GM20000 (cell line): ENCODE measurements at regions not wholly inside any gene's neighbourhood (a gene's known extent, or its start where the extent isn't known, plus 50 kb on each side); places are given as distances from the start of the nearest gene placed in this dataset.
"Not testable (repeated sequence)": the region's sequence is repeated elsewhere in the genome, so short reads cannot be mapped to it uniquely, and the experiment has no call there.

ENCODE experiments used
- DNase-seq: peaks from one replicate; pipeline ENCODE4 v3.0.0; 2012; ENCODE audit warnings: low spot score
- TF ChIP-seq, protein P1 (sequence below): IDR thresholded peaks from 2 replicates; pipeline ENCODE4 v1.5.1; 2012; ENCODE audit warnings: mild to moderate bottlenecking, control low read depth; ENCODE audit errors: extremely low read depth, missing control alignments

- TF ChIP-seq, protein P1, sequence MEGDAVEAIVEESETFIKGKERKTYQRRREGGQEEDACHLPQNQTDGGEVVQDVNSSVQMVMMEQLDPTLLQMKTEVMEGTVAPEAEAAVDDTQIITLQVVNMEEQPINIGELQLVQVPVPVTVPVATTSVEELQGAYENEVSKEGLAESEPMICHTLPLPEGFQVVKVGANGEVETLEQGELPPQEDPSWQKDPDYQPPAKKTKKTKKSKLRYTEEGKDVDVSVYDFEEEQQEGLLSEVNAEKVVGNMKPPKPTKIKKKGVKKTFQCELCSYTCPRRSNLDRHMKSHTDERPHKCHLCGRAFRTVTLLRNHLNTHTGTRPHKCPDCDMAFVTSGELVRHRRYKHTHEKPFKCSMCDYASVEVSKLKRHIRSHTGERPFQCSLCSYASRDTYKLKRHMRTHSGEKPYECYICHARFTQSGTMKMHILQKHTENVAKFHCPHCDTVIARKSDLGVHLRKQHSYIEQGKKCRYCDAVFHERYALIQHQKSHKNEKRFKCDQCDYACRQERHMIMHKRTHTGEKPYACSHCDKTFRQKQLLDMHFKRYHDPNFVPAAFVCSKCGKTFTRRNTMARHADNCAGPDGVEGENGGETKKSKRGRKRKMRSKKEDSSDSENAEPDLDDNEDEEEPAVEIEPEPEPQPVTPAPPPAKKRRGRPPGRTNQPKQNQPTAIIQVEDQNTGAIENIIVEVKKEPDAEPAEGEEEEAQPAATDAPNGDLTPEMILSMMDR = no peak
Observed at GRCh38 chr14:82661258-82661657, 1127.6 kb upstream of the SEL1L start.

DNA sequence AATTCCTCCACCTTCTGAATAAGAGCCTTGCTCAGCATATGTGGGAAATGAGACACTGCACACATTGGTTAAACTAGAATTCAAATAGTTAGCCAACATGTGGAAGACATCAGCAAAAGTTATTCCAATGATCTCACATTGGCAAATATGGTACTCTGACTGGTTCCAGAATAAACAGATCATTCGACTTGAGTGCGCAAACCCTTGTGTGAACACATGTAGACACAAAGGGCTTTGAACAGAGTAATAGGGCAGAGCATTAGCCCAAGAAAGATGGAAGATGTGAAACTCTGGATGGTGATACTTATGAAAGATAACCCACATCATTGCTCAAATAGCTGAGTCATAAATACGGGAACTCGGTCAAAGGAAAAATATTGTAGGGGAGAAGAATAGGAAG, 1133.4 kb upstream of the SEL1L start:
- TF ChIP-seq, protein P1 = no peak

More at GRCh38 chr14:82661258-82661657, 1127.6 kb upstream of the SEL1L start:
- no peak for DNase-seq

DNA sequence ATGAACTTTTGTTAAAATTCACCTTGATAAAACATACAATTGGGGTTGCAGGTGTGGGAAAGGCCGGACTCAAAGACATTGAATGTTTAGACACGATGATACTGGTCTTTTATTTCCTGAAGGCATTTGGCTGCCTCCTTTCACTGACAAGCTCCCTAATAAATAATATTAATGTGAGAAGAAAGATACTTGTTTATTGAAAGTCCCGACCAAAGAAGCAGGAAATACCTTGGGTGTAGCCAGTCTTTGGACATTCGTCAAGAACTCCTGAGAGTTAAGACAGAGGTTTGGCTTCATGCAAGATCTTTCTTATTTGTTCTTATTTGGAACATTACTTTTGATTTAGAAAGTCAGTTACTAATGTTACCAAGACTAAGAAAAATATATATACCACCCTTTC, 1133.8 kb upstream of the SEL1L start:
- TF ChIP-seq, protein P1 = no peak
- no peak for DNase-seq

More for the DNA sequence above, 1133.4 kb upstream of the SEL1L start:
- no peak for DNase-seq

GRCh38 chr14:82676403-82676802, 1142.8 kb upstream of the SEL1L start:
- TF ChIP-seq, protein P1 = no peak
- no peak for DNase-seq

- TF ChIP-seq, protein P1 = no peak
- DNase-seq = no peak
Observed at GRCh38 chr14:82689948-82690347, 1156.3 kb upstream of the SEL1L start.

DNA sequence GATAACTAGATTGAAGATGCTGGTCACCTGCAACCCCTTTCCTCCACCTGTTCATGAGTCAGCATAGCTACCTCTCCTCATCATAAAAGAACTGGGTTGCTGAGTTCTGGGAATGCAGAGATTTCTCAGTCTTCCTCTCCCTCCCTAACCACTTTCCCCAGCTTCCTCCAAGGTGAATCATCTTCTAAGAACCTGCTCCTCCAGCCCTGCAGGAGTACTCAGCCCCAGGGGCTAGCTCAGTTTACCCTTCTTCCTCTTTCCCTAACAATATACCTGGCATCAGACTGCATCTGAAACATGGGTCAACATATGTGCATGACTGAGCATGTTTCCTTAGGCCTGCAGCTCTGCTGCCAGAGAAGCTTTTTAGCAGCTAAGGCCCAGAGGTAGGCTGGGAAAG, 1157.5 kb upstream of the SEL1L start:
- not testable (repeated sequence) for DNase-seq

DNA sequence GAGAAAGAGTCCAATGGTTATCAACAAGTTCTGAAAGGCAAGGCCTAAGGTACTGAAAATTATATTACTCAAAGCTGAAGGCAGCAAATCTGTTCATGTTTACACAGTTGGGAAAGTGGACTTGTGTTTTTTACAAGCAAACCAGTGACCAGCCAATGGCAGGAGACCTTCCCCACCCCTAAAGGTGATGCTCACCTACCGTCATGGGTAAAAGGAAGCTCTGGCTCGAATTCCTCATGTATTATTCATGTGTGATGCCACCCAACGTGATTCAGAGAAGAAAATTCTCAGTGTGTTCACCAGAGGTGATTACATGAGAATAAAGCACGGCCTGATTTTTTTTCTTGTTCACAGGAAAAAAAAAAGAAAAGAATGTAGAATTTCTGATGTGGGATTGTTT, 1161.2 kb upstream of the SEL1L start:
- DNase-seq = no peak
- TF ChIP-seq, protein P1 = no peak

DNA sequence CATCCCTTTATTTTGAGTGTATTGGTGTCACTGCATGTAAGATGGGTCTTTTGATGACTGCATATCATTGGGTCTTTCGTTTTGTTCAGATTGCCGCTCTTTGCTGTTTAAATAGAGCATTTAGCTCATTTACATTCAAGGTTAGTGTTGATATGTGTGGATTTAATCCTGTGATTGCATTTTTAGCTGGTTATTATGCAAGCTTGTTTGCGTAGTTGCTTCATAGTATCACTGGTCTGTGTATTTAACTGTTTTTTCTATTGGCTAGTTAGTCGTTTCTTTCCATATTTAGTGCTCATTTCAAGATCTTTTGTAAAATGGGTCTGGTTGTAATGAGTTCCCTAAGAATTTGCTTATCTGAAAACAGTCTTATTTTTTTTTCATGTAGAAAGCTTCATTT, 1170.6 kb upstream of the SEL1L start:
- DNase-seq = no peak
- TF ChIP-seq, protein P1 = no peak
